ENCODE measurements at regions not wholly inside any gene's neighbourhood (a gene's known extent, or its start where the extent isn't known, plus 50 kb on each side); places are given as distances from the start of the nearest gene placed in this dataset.

- no peak for TF ChIP-seq GATA1 (IDR thresholded peaks at IDR 0.05; ENCODE audit: low read depth, low read length)
- no peak for TF ChIP-seq POLR2A (IDR thresholded peaks at IDR 0.05; ENCODE audit: low read length)
These were observed 481.7 kb downstream of the ZPLD1 start for GRCh38 chr3:102916532-102916931.
